Activated CD8-positive, alpha-beta T cell treated with anti-CD3 and anti-CD28 coated beads for 36 hours (primary cell): ENCODE measurements at regions not wholly inside any gene's neighbourhood (a gene's known extent, or its start where the extent isn't known, plus 50 kb on each side); places are given as distances from the start of the nearest gene placed in this dataset.
"Not testable (repeated sequence)": the region's sequence is repeated elsewhere in the genome, so short reads cannot be mapped to it uniquely, and the experiment has no call there.

Experiments used
- ATAC-seq: fragments of 200-7000 bp; cut with Tn5 transposase; one replicate; pipeline ENCODE4 v1.10.0; 2021; ENCODE audit warnings: mild to moderate bottlenecking, moderate library complexity
- CTCF ChIA-PET: fragments of 350-600 bp; sonication (Branson Sonifier 250); formaldehyde crosslinking; loops from one replicate; lab custom pipeline; 2021; ENCODE audit warnings: antibody characterized with exemption; lab: Charles Lee
- POLR2A ChIA-PET: fragments of 350-600 bp; sonication (Branson Sonifier 250); formaldehyde crosslinking; loops from one replicate; lab custom pipeline; 2021; ENCODE audit warnings: antibody characterized with exemption; lab: Charles Lee
- DNase-seq: peaks from one replicate; pipeline ENCODE4 v3.0.0-alpha.2; 2020
- H3K27ac Mint-ChIP-seq: one replicate; pipeline ENCODE4 v1.8.0; 2021; ENCODE audit warnings: mild to moderate bottlenecking, mixed read lengths
- H3K27me3 Mint-ChIP-seq: one replicate; pipeline ENCODE4 v1.8.0; 2021; ENCODE audit warnings: mixed read lengths
- H3K36me3 Mint-ChIP-seq: one replicate; pipeline ENCODE4 v1.8.0; 2021; ENCODE audit warnings: low read depth, mixed read lengths
- H3K4me1 Mint-ChIP-seq: one replicate; pipeline ENCODE4 v1.8.0; 2021; ENCODE audit warnings: low read depth, mixed read lengths
- H3K4me3 Mint-ChIP-seq: one replicate; pipeline ENCODE4 v1.8.0; 2021; ENCODE audit warnings: mild to moderate bottlenecking, moderate library complexity, mixed read lengths
- H3K9me3 Mint-ChIP-seq: one replicate; pipeline ENCODE4 v1.8.0; 2021; ENCODE audit warnings: mixed read lengths
- intact Hi-C: fragments of 100-400 bp; cut with micrococcal nuclease; formaldehyde crosslinking; loops from one replicate; pipeline ENCODE4 v1.10.0; 2022

GRCh38 chr5:176066262-176066945 lies 98.3 kb upstream of the THOC3 start:
- H3K27me3 Mint-ChIP-seq, DNase-seq, H3K36me3 Mint-ChIP-seq, CTCF ChIA-PET, H3K4me3 Mint-ChIP-seq, POLR2A ChIA-PET, H3K9me3 Mint-ChIP-seq, intact Hi-C loops, H3K27ac Mint-ChIP-seq: not testable (repeated sequence)
- H3K4me1 Mint-ChIP-seq, result peaks cover 14% of the 10 kb centered on the region
- peak; percentile 55 for ATAC-seq

- H3K4me3 Mint-ChIP-seq, intact Hi-C loops, CTCF ChIA-PET, H3K9me3 Mint-ChIP-seq, H3K36me3 Mint-ChIP-seq, POLR2A ChIA-PET, H3K27me3 Mint-ChIP-seq: not testable (repeated sequence)
- peak; percentile 53 for DNase-seq
- peak; percentile 34 for ATAC-seq
- H3K27ac Mint-ChIP-seq, result peak overlapping the region; percentile 25
- peaks cover 14% of the 10 kb centered on the region for H3K4me1 Mint-ChIP-seq
Observed at GRCh38 chr5:176067162-176067561, 99.0 kb upstream of the THOC3 start.

GRCh38 chr5:176067948-176068347 lies 99.8 kb upstream of the THOC3 start:
- H3K27ac Mint-ChIP-seq, H3K9me3 Mint-ChIP-seq, POLR2A ChIA-PET, H3K27me3 Mint-ChIP-seq, CTCF ChIA-PET, H3K36me3 Mint-ChIP-seq, H3K4me3 Mint-ChIP-seq, intact Hi-C loops: not testable (repeated sequence)
- peaks cover 14% of the 10 kb centered on the region for H3K4me1 Mint-ChIP-seq
- DNase-seq (peak; percentile 19), ATAC-seq (peak; percentile 51)

GRCh38 chr5:176073996-176074571 lies 106.0 kb upstream of the THOC3 start:
- H3K27ac Mint-ChIP-seq, H3K4me3 Mint-ChIP-seq, DNase-seq, H3K9me3 Mint-ChIP-seq, H3K4me1 Mint-ChIP-seq, intact Hi-C loops, H3K27me3 Mint-ChIP-seq, POLR2A ChIA-PET, H3K36me3 Mint-ChIP-seq, ATAC-seq, CTCF ChIA-PET: not testable (repeated sequence)

- POLR2A ChIA-PET, DNase-seq, H3K4me3 Mint-ChIP-seq, H3K36me3 Mint-ChIP-seq, H3K27me3 Mint-ChIP-seq, intact Hi-C loops, CTCF ChIA-PET, H3K9me3 Mint-ChIP-seq, H3K4me1 Mint-ChIP-seq, ATAC-seq, H3K27ac Mint-ChIP-seq: not testable (repeated sequence)
Observed at GRCh38 chr5:176083717-176084116, 115.6 kb upstream of the THOC3 start.

- H3K36me3 Mint-ChIP-seq, H3K27ac Mint-ChIP-seq, ATAC-seq, DNase-seq, POLR2A ChIA-PET, CTCF ChIA-PET, H3K4me1 Mint-ChIP-seq, intact Hi-C loops, H3K4me3 Mint-ChIP-seq, H3K9me3 Mint-ChIP-seq, H3K27me3 Mint-ChIP-seq: not testable (repeated sequence)
Observed at GRCh38 chr5:176103083-176103482, 135.0 kb upstream of the THOC3 start.

GRCh38 chr5:176112888-176113287 lies 125.3 kb upstream of the SIMC1 start:
- H3K36me3 Mint-ChIP-seq, H3K4me1 Mint-ChIP-seq, H3K27ac Mint-ChIP-seq, H3K9me3 Mint-ChIP-seq, ATAC-seq, POLR2A ChIA-PET, H3K27me3 Mint-ChIP-seq, H3K4me3 Mint-ChIP-seq, CTCF ChIA-PET, DNase-seq, intact Hi-C loops: not testable (repeated sequence)

- H3K4me3 Mint-ChIP-seq, POLR2A ChIA-PET, H3K36me3 Mint-ChIP-seq: not testable (repeated sequence)
Observed at GRCh38 chr5:176113673-176114335, 124.4 kb upstream of the SIMC1 start.

GRCh38 chr5:176114825-176115224 lies 123.4 kb upstream of the SIMC1 start:
- H3K27ac Mint-ChIP-seq, H3K36me3 Mint-ChIP-seq, H3K4me1 Mint-ChIP-seq, CTCF ChIA-PET, DNase-seq, H3K27me3 Mint-ChIP-seq, POLR2A ChIA-PET, H3K4me3 Mint-ChIP-seq, ATAC-seq, H3K9me3 Mint-ChIP-seq, intact Hi-C loops: not testable (repeated sequence)

More at GRCh38 chr5:176113673-176114335, 124.4 kb upstream of the SIMC1 start:
- H3K4me1 Mint-ChIP-seq, DNase-seq, CTCF ChIA-PET, intact Hi-C loops, H3K9me3 Mint-ChIP-seq, H3K27ac Mint-ChIP-seq, ATAC-seq, H3K27me3 Mint-ChIP-seq: not testable (repeated sequence)

- intact Hi-C loops, H3K4me3 Mint-ChIP-seq, POLR2A ChIA-PET, DNase-seq, ATAC-seq, H3K27ac Mint-ChIP-seq, CTCF ChIA-PET, H3K9me3 Mint-ChIP-seq, H3K27me3 Mint-ChIP-seq, H3K36me3 Mint-ChIP-seq, H3K4me1 Mint-ChIP-seq: not testable (repeated sequence)
Observed at GRCh38 chr5:176117699-176118238, 120.5 kb upstream of the SIMC1 start.

GRCh38 chr5:176122361-176122760 lies 115.9 kb upstream of the SIMC1 start:
- H3K27ac Mint-ChIP-seq, H3K4me1 Mint-ChIP-seq, H3K27me3 Mint-ChIP-seq, ATAC-seq, H3K4me3 Mint-ChIP-seq, intact Hi-C loops, H3K9me3 Mint-ChIP-seq, CTCF ChIA-PET, H3K36me3 Mint-ChIP-seq, POLR2A ChIA-PET, DNase-seq: not testable (repeated sequence)

- H3K36me3 Mint-ChIP-seq, CTCF ChIA-PET, H3K27ac Mint-ChIP-seq, H3K9me3 Mint-ChIP-seq, H3K4me1 Mint-ChIP-seq, intact Hi-C loops, ATAC-seq, H3K27me3 Mint-ChIP-seq, POLR2A ChIA-PET, DNase-seq, H3K4me3 Mint-ChIP-seq: not testable (repeated sequence)
Observed at GRCh38 chr5:176124120-176124519, 114.1 kb upstream of the SIMC1 start.
